Astrocyte (in vitro differentiated cells and primary cell): ENCODE measurements at regions not wholly inside any gene's neighbourhood (a gene's known extent, or its start where the extent isn't known, plus 50 kb on each side); places are given as distances from the start of the nearest gene placed in this dataset.
A peak's percentile ranks its signal among the peaks of the same experiment; 100 is the strongest.

Source experiments
- DNase-seq: peaks from one replicate; pipeline ENCODE4 v3.0.0-alpha.2; 2010; ENCODE audit warnings: low read depth
- FAIRE-seq: peaks from 2 replicates; lab custom pipeline; 2011; peaks lifted over from hg19 to GRCh38; lab: Jason Lieb, UNC
- H2AFZ ChIP-seq: 2 replicates; pipeline ENCODE4 v1.6.0; 2012; ENCODE audit warnings: low read depth, low read length, inconsistent platforms
- H3K27ac ChIP-seq: 2 replicates; pipeline ENCODE4 v1.5.1; 2011; ENCODE audit warnings: low read depth, low read length, inconsistent platforms
- H3K27me3 ChIP-seq: 2 replicates; pipeline ENCODE4 v1.6.0; 2011; ENCODE audit warnings: low read length, inconsistent platforms; ENCODE audit not compliant: insufficient read depth
- H3K36me3 ChIP-seq: 2 replicates; pipeline ENCODE4 v1.5.1; 2011; ENCODE audit warnings: low read length, inconsistent platforms; ENCODE audit not compliant: insufficient read depth
- H3K4me1 ChIP-seq: 2 replicates; pipeline ENCODE4 v1.5.1; 2011; ENCODE audit warnings: low read length, inconsistent platforms; ENCODE audit not compliant: insufficient read depth
- H3K4me2 ChIP-seq: 2 replicates; pipeline ENCODE4 v1.6.0; 2012; ENCODE audit warnings: low read length, inconsistent platforms
- H3K4me3 ChIP-seq: 2 replicates; pipeline ENCODE4 v1.5.1; 2011; ENCODE audit warnings: low read depth, mild to moderate bottlenecking, low read length, inconsistent platforms; ENCODE audit not compliant: insufficient read depth
- H3K79me2 ChIP-seq: 2 replicates; pipeline ENCODE4 v1.6.0; 2012; ENCODE audit warnings: mild to moderate bottlenecking, low read length, inconsistent platforms; ENCODE audit not compliant: insufficient read depth
- H3K9ac ChIP-seq: 2 replicates; pipeline ENCODE4 v1.6.0; 2012; ENCODE audit warnings: mild to moderate bottlenecking, low read length, inconsistent platforms
- H3K9me3 ChIP-seq: 2 replicates; pipeline ENCODE4 v1.5.1; 2012; ENCODE audit warnings: low read depth, mild to moderate bottlenecking, low read length, inconsistent platforms; ENCODE audit not compliant: insufficient read depth
- H4K20me1 ChIP-seq: 2 replicates; pipeline ENCODE4 v1.6.0; 2012; ENCODE audit warnings: low read length, inconsistent platforms; ENCODE audit not compliant: insufficient read depth
- H3K27ac Mint-ChIP-seq: one replicate; pipeline ENCODE4 v1.8.0; 2021; ENCODE audit warnings: mild to moderate bottlenecking, mixed read lengths; ENCODE audit not compliant: unreplicated experiment
- H3K27me3 Mint-ChIP-seq: one replicate; pipeline ENCODE4 v1.8.0; 2021; ENCODE audit warnings: low read depth, mixed read lengths; ENCODE audit not compliant: unreplicated experiment
- H3K36me3 Mint-ChIP-seq: one replicate; pipeline ENCODE4 v1.8.0; 2021; ENCODE audit warnings: low read depth, mixed read lengths; ENCODE audit not compliant: unreplicated experiment
- H3K4me1 Mint-ChIP-seq: one replicate; pipeline ENCODE4 v1.8.0; 2021; ENCODE audit warnings: low read depth, mixed read lengths; ENCODE audit not compliant: unreplicated experiment
- H3K4me3 Mint-ChIP-seq: one replicate; pipeline ENCODE4 v1.8.0; 2021; ENCODE audit warnings: mild to moderate bottlenecking, moderate library complexity, mixed read lengths; ENCODE audit not compliant: unreplicated experiment
- H3K9me3 Mint-ChIP-seq: one replicate; pipeline ENCODE4 v1.8.0; 2021; ENCODE audit warnings: mild to moderate bottlenecking, mixed read lengths; ENCODE audit not compliant: unreplicated experiment
- CTCF ChIP-seq: IDR thresholded peaks from 2 replicates; pipeline ENCODE4 v1.5.1; 2011; ENCODE audit warnings: low read depth, mild to moderate bottlenecking, inconsistent platforms, low read length, moderate library complexity; ENCODE audit not compliant: insufficient read depth
- EZH2 ChIP-seq: IDR thresholded peaks from 2 replicates; pipeline ENCODE4 v1.6.1; 2012; ENCODE audit warnings: mild to moderate bottlenecking, low read length, inconsistent platforms; ENCODE audit not compliant: insufficient read depth

DNA sequence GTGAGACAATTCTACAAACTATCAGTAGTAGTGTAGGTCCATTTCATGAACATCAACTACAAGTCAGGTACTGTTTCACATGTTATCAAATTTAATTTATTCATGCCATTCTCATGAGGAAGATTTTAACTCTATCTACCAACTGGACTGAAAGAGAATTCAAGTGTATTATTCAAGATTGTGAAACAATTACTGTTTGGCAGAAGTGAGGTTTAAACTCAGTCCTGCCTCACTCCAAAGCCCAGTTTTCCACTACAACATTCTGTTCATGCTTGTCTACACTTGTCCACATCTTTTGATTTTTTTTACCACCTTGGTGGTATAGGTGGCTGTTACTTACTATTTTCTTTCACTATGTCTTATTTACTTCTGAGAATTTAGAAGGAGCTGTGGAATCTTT lies 272.9 kb downstream of the TGFB2 start:
- H3K4me2 ChIP-seq: no peak overlapping the region
- Mint-ChIP-seq H3K27me3 (no peaks in the 10 kb centered on the region), H3K36me3 (no peaks in the 10 kb centered on the region), H3K9me3 (no peaks in the 10 kb centered on the region), H3K4me1 (no peaks in the 10 kb centered on the region), H3K4me3 (no peak overlapping the region), H3K27ac (no peak overlapping the region)
- H3K27me3 ChIP-seq: no peaks in the 10 kb centered on the region
- H2AFZ ChIP-seq: no peak overlapping the region
- H3K4me1 ChIP-seq: no peaks in the 10 kb centered on the region
- no peaks in the 10 kb centered on the region for H3K36me3 ChIP-seq
- no peaks in the 10 kb centered on the region for H4K20me1 ChIP-seq
- no peak overlapping the region for H3K9ac ChIP-seq
- H3K4me3 ChIP-seq: no peak overlapping the region
- H3K27ac ChIP-seq: no peak overlapping the region
- TF ChIP-seq EZH2 (no peak), CTCF (no peak)
- H3K79me2 ChIP-seq: no peaks in the 10 kb centered on the region
- DNase-seq: peak; percentile 18
- no peak for FAIRE-seq
- no peaks in the 10 kb centered on the region for H3K9me3 ChIP-seq

DNA sequence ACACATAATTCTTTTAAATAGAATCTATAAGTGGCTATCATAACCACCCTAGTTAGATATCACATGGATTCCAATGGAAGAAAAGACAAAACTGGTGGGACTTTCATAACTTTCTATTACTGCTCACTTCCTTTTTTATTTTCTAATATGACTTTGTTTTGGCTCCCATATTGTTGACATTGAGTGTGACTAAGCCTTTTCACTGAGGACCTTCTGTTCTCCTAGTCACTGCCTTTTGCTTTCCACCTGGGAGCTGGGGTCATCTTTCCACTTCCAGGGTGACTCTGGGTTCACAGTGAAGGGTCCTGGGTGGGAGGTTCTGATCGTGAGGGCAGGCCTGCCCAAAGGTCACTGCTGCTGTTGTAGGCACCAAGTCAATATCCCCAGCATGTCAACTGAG lies 275.8 kb downstream of the TGFB2 start:
- H3K79me2 ChIP-seq: no peaks in the 10 kb centered on the region
- H3K4me1 ChIP-seq: no peaks in the 10 kb centered on the region
- no peak overlapping the region for H3K27ac ChIP-seq
- Mint-ChIP-seq H3K4me1 (no peaks in the 10 kb centered on the region), H3K27me3 (no peaks in the 10 kb centered on the region), H3K4me3 (no peak overlapping the region), H3K9me3 (no peaks in the 10 kb centered on the region), H3K27ac (no peak overlapping the region), H3K36me3 (no peaks in the 10 kb centered on the region)
- no peaks in the 10 kb centered on the region for H3K36me3 ChIP-seq
- no peak for TF ChIP-seq CTCF
- no peak for TF ChIP-seq EZH2
- H2AFZ ChIP-seq: no peak overlapping the region
- FAIRE-seq (no peak), DNase-seq (peak; percentile 25)
- H3K4me2 ChIP-seq: no peak overlapping the region
- no peak overlapping the region for H3K9ac ChIP-seq
- no peaks in the 10 kb centered on the region for H3K27me3 ChIP-seq
- H3K4me3 ChIP-seq: no peak overlapping the region
- no peaks in the 10 kb centered on the region for H4K20me1 ChIP-seq
- no peaks in the 10 kb centered on the region for H3K9me3 ChIP-seq

- no peaks in the 10 kb centered on the region for H3K4me1 ChIP-seq
- H4K20me1 ChIP-seq: no peaks in the 10 kb centered on the region
- H3K36me3 Mint-ChIP-seq: no peaks in the 10 kb centered on the region
- H3K27me3 ChIP-seq: no peaks in the 10 kb centered on the region
- no peaks in the 10 kb centered on the region for H3K36me3 ChIP-seq
- peaks cover 11% of the 10 kb centered on the region for H3K9me3 Mint-ChIP-seq
- H3K27ac ChIP-seq: no peak overlapping the region
- DNase-seq (no peak), FAIRE-seq (no peak)
- no peak overlapping the region for H2AFZ ChIP-seq
- H3K9me3 ChIP-seq: no peaks in the 10 kb centered on the region
- H3K4me3 Mint-ChIP-seq: no peak overlapping the region
- H3K4me3 ChIP-seq: no peak overlapping the region
- H3K27ac Mint-ChIP-seq: no peak overlapping the region
- H3K9ac ChIP-seq: no peak overlapping the region
- H3K27me3 Mint-ChIP-seq: no peaks in the 10 kb centered on the region
- TF ChIP-seq EZH2 (no peak), CTCF (no peak)
- H3K79me2 ChIP-seq: no peaks in the 10 kb centered on the region
- no peaks in the 10 kb centered on the region for H3K4me1 Mint-ChIP-seq
- no peak overlapping the region for H3K4me2 ChIP-seq
These were observed 278.9 kb downstream of the TGFB2 start for GRCh38 chr1:218624052-218624451.
